ENCODE measurements at regions not wholly inside any gene's neighbourhood (a gene's known extent, or its start where the extent isn't known, plus 50 kb on each side); places are given as distances from the start of the nearest gene placed in this dataset.
"Not testable (repeated sequence)": the region's sequence is repeated elsewhere in the genome, so short reads cannot be mapped to it uniquely, and the experiment has no call there.

DNA sequence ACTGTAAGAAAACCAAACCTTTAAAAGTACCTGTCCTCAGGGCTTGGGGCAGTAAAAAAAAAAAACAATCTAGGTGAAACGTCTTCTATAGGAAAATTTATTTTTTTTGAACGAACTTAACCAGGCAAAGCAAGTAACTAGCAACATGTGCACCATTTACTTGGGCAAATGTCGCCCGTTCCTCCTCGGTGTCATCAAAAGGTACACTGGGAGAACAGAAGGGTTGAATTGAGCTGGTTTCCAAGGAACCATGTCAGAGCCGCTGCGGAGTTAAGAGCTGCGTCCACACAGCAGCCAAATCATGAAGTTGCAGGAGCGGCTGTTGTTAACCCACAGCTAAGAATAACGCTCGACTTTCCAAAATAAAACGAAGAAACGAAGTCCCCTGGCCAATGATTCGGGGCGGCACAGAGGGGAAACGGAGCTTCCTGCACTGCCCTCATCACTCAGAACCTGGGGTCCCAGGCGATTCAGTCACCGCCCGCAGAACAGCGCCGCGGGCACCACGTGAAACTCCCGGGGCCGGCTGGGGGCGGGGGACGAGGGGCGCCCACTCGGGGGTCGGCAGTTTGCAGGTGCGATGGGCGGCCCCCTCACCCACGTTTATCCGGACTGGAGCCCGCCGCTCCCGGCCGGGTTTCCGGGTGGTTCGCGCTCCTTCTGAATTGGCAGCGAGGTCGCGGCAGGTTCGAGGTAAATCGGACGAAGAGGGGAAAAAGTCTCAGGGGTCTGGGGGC, 53.6 kb upstream of the PLGLB1 start:
- TF ChIP-seq, protein P1, sequence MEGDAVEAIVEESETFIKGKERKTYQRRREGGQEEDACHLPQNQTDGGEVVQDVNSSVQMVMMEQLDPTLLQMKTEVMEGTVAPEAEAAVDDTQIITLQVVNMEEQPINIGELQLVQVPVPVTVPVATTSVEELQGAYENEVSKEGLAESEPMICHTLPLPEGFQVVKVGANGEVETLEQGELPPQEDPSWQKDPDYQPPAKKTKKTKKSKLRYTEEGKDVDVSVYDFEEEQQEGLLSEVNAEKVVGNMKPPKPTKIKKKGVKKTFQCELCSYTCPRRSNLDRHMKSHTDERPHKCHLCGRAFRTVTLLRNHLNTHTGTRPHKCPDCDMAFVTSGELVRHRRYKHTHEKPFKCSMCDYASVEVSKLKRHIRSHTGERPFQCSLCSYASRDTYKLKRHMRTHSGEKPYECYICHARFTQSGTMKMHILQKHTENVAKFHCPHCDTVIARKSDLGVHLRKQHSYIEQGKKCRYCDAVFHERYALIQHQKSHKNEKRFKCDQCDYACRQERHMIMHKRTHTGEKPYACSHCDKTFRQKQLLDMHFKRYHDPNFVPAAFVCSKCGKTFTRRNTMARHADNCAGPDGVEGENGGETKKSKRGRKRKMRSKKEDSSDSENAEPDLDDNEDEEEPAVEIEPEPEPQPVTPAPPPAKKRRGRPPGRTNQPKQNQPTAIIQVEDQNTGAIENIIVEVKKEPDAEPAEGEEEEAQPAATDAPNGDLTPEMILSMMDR (optimal IDR thresholded peaks at IDR 0.05 in 1 of 3, IDR thresholded peaks at IDR 0.05 in 1 of 3, conservative IDR thresholded peaks at IDR 0.05 in 1 of 3; ENCODE audit: extremely low read depth in 1 of 3, insufficient read depth in 2 of 3, low read length in 3 of 3): not testable (repeated sequence)
- not testable (repeated sequence) for TF ChIP-seq EZH2 (IDR thresholded peaks at IDR 0.05; ENCODE audit: low read length)
